Neural progenitor cell (in vitro differentiated cells): ENCODE measurements at regions not wholly inside any gene's neighbourhood (a gene's known extent, or its start where the extent isn't known, plus 50 kb on each side); places are given as distances from the start of the nearest gene placed in this dataset.

ENCODE experiments used
- DNase-seq: peaks from one replicate; pipeline ENCODE4 v3.0.0-alpha.2; 2016; ENCODE audit warnings: low spot score
- H2AFZ ChIP-seq: fragments of 200-600 bp; sonication (generic); replicated peaks from 2 replicates; pipeline ENCODE4 v1.6.1; 2016; ENCODE audit warnings: antibody characterized with exemption
- H3F3A ChIP-seq: fragments of 200-600 bp; sonication (generic); 2 replicates; pipeline ENCODE4 v1.6.1; 2016; ENCODE audit warnings: antibody characterized with exemption, low read depth
- H3K27ac ChIP-seq: fragments of 200-600 bp; sonication (generic); 2 replicates; pipeline ENCODE4 v1.5.1; 2016; ENCODE audit warnings: mild to moderate bottlenecking
- H3K27me3 ChIP-seq: fragments of 200-600 bp; sonication (generic); 2 replicates; pipeline ENCODE4 v1.6.1; 2016; ENCODE audit warnings: mild to moderate bottlenecking, moderate library complexity
- H3K36me3 ChIP-seq: fragments of 200-600 bp; sonication (generic); 2 replicates; pipeline ENCODE4 v1.5.1; 2016
- H3K4me1 ChIP-seq: fragments of 200-600 bp; sonication (generic); 2 replicates; pipeline ENCODE4 v1.6.1; 2016; ENCODE audit warnings: mixed run types
- H3K4me2 ChIP-seq: fragments of 200-600 bp; sonication (generic); 2 replicates; pipeline ENCODE4 v1.6.1; 2016
- H3K4me3 ChIP-seq: fragments of 200-600 bp; sonication (generic); 2 replicates; pipeline ENCODE4 v1.5.1; 2016
- H3K79me2 ChIP-seq: fragments of 200-600 bp; sonication (generic); 2 replicates; pipeline ENCODE4 v1.6.1; 2016; ENCODE audit warnings: low read depth
- H3K9ac ChIP-seq: fragments of 200-600 bp; sonication (generic); 2 replicates; pipeline ENCODE4 v1.6.1; 2016
- H3K9me3 ChIP-seq: fragments of 200-600 bp; sonication (generic); 2 replicates; pipeline ENCODE4 v1.5.1; 2016; ENCODE audit warnings: low read depth
- H4K20me1 ChIP-seq: fragments of 200-600 bp; sonication (generic); 2 replicates; pipeline ENCODE4 v1.6.1; 2016; ENCODE audit warnings: low read depth
- H3K27ac Mint-ChIP-seq: 3 replicates; pipeline ENCODE4 v1.8.0; 2021; ENCODE audit warnings: mixed read lengths
- H3K27me3 Mint-ChIP-seq: 2 replicates; pipeline ENCODE4 v1.8.0; 2022; ENCODE audit warnings: low read depth, mild to moderate bottlenecking, inconsistent platforms, moderate library complexity, mixed read lengths; ENCODE audit not compliant: insufficient read depth
- H3K36me3 Mint-ChIP-seq: 3 replicates; pipeline ENCODE4 v1.8.0; 2021; ENCODE audit warnings: mixed read lengths
- H3K4me1 Mint-ChIP-seq: 3 replicates; pipeline ENCODE4 v1.8.0; 2021; ENCODE audit warnings: mixed read lengths
- H3K4me3 Mint-ChIP-seq: 3 replicates; pipeline ENCODE4 v1.8.0; 2021; ENCODE audit warnings: mild to moderate bottlenecking, moderate library complexity, mixed read lengths
- H3K9me3 Mint-ChIP-seq: 3 replicates; pipeline ENCODE4 v1.8.0; 2020; ENCODE audit warnings: mixed read lengths
- CTCF ChIP-seq: fragments of 200-600 bp; sonication (generic); IDR thresholded peaks from 2 replicates; pipeline ENCODE4 v1.5.1; 2017; ENCODE audit warnings: antibody characterized with exemption, mild to moderate bottlenecking
- EZH2 ChIP-seq: fragments of 200-600 bp; sonication (generic); IDR thresholded peaks from 2 replicates; pipeline ENCODE4 v1.6.1; 2017; ENCODE audit warnings: antibody characterized with exemption, mild to moderate bottlenecking, moderate library complexity
- EZH2phosphoT487 ChIP-seq: fragments of 200-600 bp; sonication (generic); IDR thresholded peaks from 2 replicates; pipeline ENCODE4 v1.6.1; 2017; ENCODE audit warnings: antibody characterized with exemption

- Histone ChIP-seq H4K20me1 (no peaks in the 10 kb centered on the region), H3K4me2 (peak overlapping the region; percentile 53), H2AFZ (no peak overlapping the region), H3K27me3 (no peaks in the 10 kb centered on the region), H3K27ac (no peak overlapping the region), H3F3A (peaks cover 10% of the 10 kb centered on the region), H3K4me1 (peaks cover 17% of the 10 kb centered on the region), H3K9me3 (no peaks in the 10 kb centered on the region), H3K4me3 (no peak overlapping the region), H3K79me2 (no peaks in the 10 kb centered on the region), H3K9ac (no peak overlapping the region), H3K36me3 (no peaks in the 10 kb centered on the region)
- peaks cover 36% of the 10 kb centered on the region for H3K4me1 Mint-ChIP-seq
- H3K36me3 Mint-ChIP-seq: no peaks in the 10 kb centered on the region
- TF ChIP-seq CTCF: no peak
- no peak for TF ChIP-seq EZH2phosphoT487
- TF ChIP-seq EZH2: no peak
- peak; percentile 17 for DNase-seq
- no peaks in the 10 kb centered on the region for H3K27me3 Mint-ChIP-seq
- no peak overlapping the region for H3K4me3 Mint-ChIP-seq
- H3K9me3 Mint-ChIP-seq: no peaks in the 10 kb centered on the region
- peak overlapping the region; percentile 17 for H3K27ac Mint-ChIP-seq
Observed at GRCh38 chr4:71231129-71232055, 107.4 kb upstream of the SLC4A4 start.

GRCh38 chr4:71232056-71232430 lies 106.8 kb upstream of the SLC4A4 start:
- TF ChIP-seq CTCF (no peak), EZH2phosphoT487 (no peak)

GRCh38 chr4:71232846-71233245 lies 106.0 kb upstream of the SLC4A4 start:
- Mint-ChIP-seq H3K4me3 (no peak overlapping the region), H3K27me3 (no peaks in the 10 kb centered on the region), H3K36me3 (no peaks in the 10 kb centered on the region), H3K4me1 (peaks cover 36% of the 10 kb centered on the region), H3K27ac (no peak overlapping the region), H3K9me3 (no peaks in the 10 kb centered on the region)
- no peak for DNase-seq
- H3F3A ChIP-seq: peaks cover 10% of the 10 kb centered on the region
- H4K20me1 ChIP-seq: no peaks in the 10 kb centered on the region
- H3K4me2 ChIP-seq: no peak overlapping the region
- TF ChIP-seq EZH2 (no peak), EZH2phosphoT487 (no peak), CTCF (no peak)
- H3K4me1 ChIP-seq: peaks cover 17% of the 10 kb centered on the region
- no peaks in the 10 kb centered on the region for H3K27me3 ChIP-seq
- H3K79me2 ChIP-seq: no peaks in the 10 kb centered on the region
- H3K27ac ChIP-seq: no peak overlapping the region
- H3K9ac ChIP-seq: no peak overlapping the region
- no peaks in the 10 kb centered on the region for H3K9me3 ChIP-seq
- no peaks in the 10 kb centered on the region for H3K36me3 ChIP-seq
- no peak overlapping the region for H2AFZ ChIP-seq
- no peak overlapping the region for H3K4me3 ChIP-seq

More at GRCh38 chr4:71232056-71232430, 106.8 kb upstream of the SLC4A4 start:
- no peak overlapping the region for H3K27ac ChIP-seq
- Mint-ChIP-seq H3K4me1 (peaks cover 36% of the 10 kb centered on the region), H3K4me3 (no peak overlapping the region), H3K27me3 (no peaks in the 10 kb centered on the region), H3K27ac (no peak overlapping the region), H3K9me3 (no peaks in the 10 kb centered on the region), H3K36me3 (no peaks in the 10 kb centered on the region)
- H3K27me3 ChIP-seq: no peaks in the 10 kb centered on the region
- no peaks in the 10 kb centered on the region for H3K36me3 ChIP-seq
- peaks cover 17% of the 10 kb centered on the region for H3K4me1 ChIP-seq
- H3K9ac ChIP-seq: no peak overlapping the region
- H3K9me3 ChIP-seq: no peaks in the 10 kb centered on the region
- H4K20me1 ChIP-seq: no peaks in the 10 kb centered on the region
- peak; percentile 11 for DNase-seq
- H3K4me2 ChIP-seq: peak overlapping the region; percentile 53
- H3K4me3 ChIP-seq: no peak overlapping the region
- no peak overlapping the region for H2AFZ ChIP-seq
- H3F3A ChIP-seq: peaks cover 10% of the 10 kb centered on the region
- no peaks in the 10 kb centered on the region for H3K79me2 ChIP-seq
